Hepatocyte (in vitro differentiated cells): ENCODE measurements at regions not wholly inside any gene's neighbourhood (a gene's known extent, or its start where the extent isn't known, plus 50 kb on each side); places are given as distances from the start of the nearest gene placed in this dataset.
"Not testable (repeated sequence)": the region's sequence is repeated elsewhere in the genome, so short reads cannot be mapped to it uniquely, and the experiment has no call there.

Experiments used
- DNase-seq: peaks from one replicate; pipeline ENCODE4 v3.0.0-alpha.2; 2016; ENCODE audit warnings: low spot score
- H2AFZ ChIP-seq: fragments of 200-600 bp; sonication (generic); 2 replicates; pipeline ENCODE4 v1.6.0; 2016; ENCODE audit warnings: antibody characterized with exemption, mild to moderate bottlenecking
- H3K27ac ChIP-seq: fragments of 200-600 bp; sonication (generic); 2 replicates; pipeline ENCODE4 v1.5.1; 2016; ENCODE audit warnings: mild to moderate bottlenecking
- H3K27me3 ChIP-seq: fragments of 200-600 bp; sonication (generic); 2 replicates; pipeline ENCODE4 v1.6.1; 2016
- H3K36me3 ChIP-seq: fragments of 200-600 bp; sonication (generic); replicated peaks from 2 replicates; pipeline ENCODE4 v1.5.1; 2016; ENCODE audit warnings: low read depth; ENCODE audit not compliant: insufficient read depth
- H3K4me1 ChIP-seq: fragments of 200-600 bp; sonication (generic); 2 replicates; pipeline ENCODE4 v1.5.1; 2016; ENCODE audit warnings: mild to moderate bottlenecking, moderate library complexity; ENCODE audit not compliant: insufficient read depth
- H3K4me2 ChIP-seq: fragments of 200-600 bp; sonication (generic); 2 replicates; pipeline ENCODE4 v1.6.0; 2016
- H3K4me3 ChIP-seq: fragments of 200-600 bp; sonication (generic); 2 replicates; pipeline ENCODE4 v1.5.1; 2016; ENCODE audit warnings: mild to moderate bottlenecking
- H3K79me2 ChIP-seq: fragments of 200-600 bp; sonication (generic); 2 replicates; pipeline ENCODE4 v1.6.0; 2017; ENCODE audit warnings: mild to moderate bottlenecking
- H3K9me2 ChIP-seq: fragments of 200-600 bp; sonication (generic); replicated peaks from 2 replicates; pipeline ENCODE4 v1.6.0; 2017; ENCODE audit warnings: mild to moderate bottlenecking; ENCODE audit not compliant: insufficient read depth
- H3K9me3 ChIP-seq: fragments of 200-600 bp; sonication (generic); 2 replicates; pipeline ENCODE4 v1.5.1; 2016; ENCODE audit warnings: low read depth, mild to moderate bottlenecking
- H4K20me1 ChIP-seq: fragments of 200-600 bp; sonication (generic); 2 replicates; pipeline ENCODE4 v1.6.0; 2016; ENCODE audit warnings: mild to moderate bottlenecking; ENCODE audit not compliant: insufficient read depth, poor library complexity, severe bottlenecking
- EZH2 ChIP-seq: fragments of 200-600 bp; sonication (generic); IDR thresholded peaks from 2 replicates; pipeline ENCODE4 v1.6.1; 2016; ENCODE audit warnings: antibody characterized with exemption, mild to moderate bottlenecking, borderline replicate concordance
- EZH2phosphoT487 ChIP-seq: fragments of 200-600 bp; sonication (generic); IDR thresholded peaks from one replicate; pipeline ENCODE4 v1.6.1; 2018; ENCODE audit warnings: antibody characterized with exemption, mild to moderate bottlenecking, low read depth, moderate library complexity; ENCODE audit not compliant: unreplicated experiment, severe bottlenecking
- WGBS: methylation state at CpG from one replicate; pipeline ENCODE4 v1.1.6; 2016; ENCODE audit warnings: low lambda C conversion rate; ENCODE audit errors: missing lambda C conversion rate; 5-methylcytosine and 5-hydroxymethylcytosine counted together
- TF ChIP-seq, protein P1 (sequence below): fragments of 200-600 bp; sonication (generic); IDR thresholded peaks from 2 replicates; pipeline ENCODE4 v1.5.1; 2016; ENCODE audit warnings: antibody characterized with exemption, mild to moderate bottlenecking; ENCODE audit not compliant: poor library complexity

DNA sequence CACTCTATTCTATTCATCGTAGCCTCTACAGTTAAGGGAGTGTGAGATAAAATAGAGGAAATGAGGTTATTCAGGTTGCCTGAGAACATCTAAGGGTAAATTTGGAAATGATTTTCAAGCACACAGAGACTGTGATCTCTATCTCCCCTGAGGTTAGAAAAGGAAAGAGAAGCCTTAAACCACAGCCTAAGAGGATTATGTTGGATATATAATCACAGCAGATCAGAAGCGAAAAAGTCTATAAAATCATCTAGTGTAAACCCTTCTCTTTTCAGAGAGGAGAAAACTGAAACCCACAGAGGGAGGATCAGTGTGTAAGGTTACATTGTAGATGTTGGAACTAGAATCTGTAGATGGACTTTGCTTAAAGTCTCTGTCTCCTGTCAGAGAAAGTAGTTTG, 90.6 kb upstream of the SEMA3E start:
- H3K27me3 ChIP-seq: no peaks in the 10 kb centered on the region
- no peak overlapping the region for H3K4me2 ChIP-seq
- no peaks in the 10 kb centered on the region for H4K20me1 ChIP-seq
- no peaks in the 10 kb centered on the region for H3K9me3 ChIP-seq
- 29% methylated on average over 2 of the region's 2 CpGs for WGBS
- H3K4me1 ChIP-seq: no peaks in the 10 kb centered on the region
- H3K27ac ChIP-seq: no peak overlapping the region
- DNase-seq: no peak
- H3K36me3 ChIP-seq: no peaks in the 10 kb centered on the region
- H3K4me3 ChIP-seq: no peak overlapping the region
- no peaks in the 10 kb centered on the region for H3K79me2 ChIP-seq
- TF ChIP-seq EZH2phosphoT487: no peak
- no peak for TF ChIP-seq EZH2
- TF ChIP-seq, protein P1, sequence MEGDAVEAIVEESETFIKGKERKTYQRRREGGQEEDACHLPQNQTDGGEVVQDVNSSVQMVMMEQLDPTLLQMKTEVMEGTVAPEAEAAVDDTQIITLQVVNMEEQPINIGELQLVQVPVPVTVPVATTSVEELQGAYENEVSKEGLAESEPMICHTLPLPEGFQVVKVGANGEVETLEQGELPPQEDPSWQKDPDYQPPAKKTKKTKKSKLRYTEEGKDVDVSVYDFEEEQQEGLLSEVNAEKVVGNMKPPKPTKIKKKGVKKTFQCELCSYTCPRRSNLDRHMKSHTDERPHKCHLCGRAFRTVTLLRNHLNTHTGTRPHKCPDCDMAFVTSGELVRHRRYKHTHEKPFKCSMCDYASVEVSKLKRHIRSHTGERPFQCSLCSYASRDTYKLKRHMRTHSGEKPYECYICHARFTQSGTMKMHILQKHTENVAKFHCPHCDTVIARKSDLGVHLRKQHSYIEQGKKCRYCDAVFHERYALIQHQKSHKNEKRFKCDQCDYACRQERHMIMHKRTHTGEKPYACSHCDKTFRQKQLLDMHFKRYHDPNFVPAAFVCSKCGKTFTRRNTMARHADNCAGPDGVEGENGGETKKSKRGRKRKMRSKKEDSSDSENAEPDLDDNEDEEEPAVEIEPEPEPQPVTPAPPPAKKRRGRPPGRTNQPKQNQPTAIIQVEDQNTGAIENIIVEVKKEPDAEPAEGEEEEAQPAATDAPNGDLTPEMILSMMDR: no peak
- H3K9me2 ChIP-seq: no peaks in the 10 kb centered on the region
- H2AFZ ChIP-seq: no peak overlapping the region

DNA sequence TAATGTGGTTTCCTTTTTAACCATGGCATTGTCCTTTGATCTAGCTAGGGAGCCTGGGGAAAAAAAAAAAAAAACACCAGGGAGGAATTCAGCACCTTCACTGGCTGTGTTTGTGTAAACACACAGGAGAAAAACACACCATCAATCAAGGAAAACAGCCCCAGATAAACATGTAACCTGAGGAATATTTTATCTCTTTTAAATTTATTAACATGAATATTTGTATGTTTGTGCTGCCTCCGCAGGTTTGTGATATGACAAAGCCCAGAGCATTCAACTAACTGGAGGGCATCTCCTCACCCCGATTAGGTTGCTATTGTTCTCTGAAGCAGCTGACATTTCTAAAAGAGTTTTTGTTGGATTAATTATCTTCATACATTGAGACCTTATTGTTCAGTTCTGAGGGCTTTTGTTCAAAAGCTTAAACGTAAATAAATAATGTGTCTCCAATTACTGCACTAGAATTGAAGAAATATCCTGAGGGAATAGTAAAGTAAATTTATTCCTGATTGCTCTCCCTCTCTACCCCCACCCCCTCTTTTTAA, 89.4 kb upstream of the SEMA3E start:
- no peaks in the 10 kb centered on the region for H3K4me1 ChIP-seq
- H2AFZ ChIP-seq: no peak overlapping the region
- H3K79me2 ChIP-seq: no peaks in the 10 kb centered on the region
- no peaks in the 10 kb centered on the region for H3K9me3 ChIP-seq
- no peaks in the 10 kb centered on the region for H3K36me3 ChIP-seq
- no peak overlapping the region for H3K4me2 ChIP-seq
- H3K9me2 ChIP-seq: no peaks in the 10 kb centered on the region
- TF ChIP-seq EZH2 (no peak), EZH2phosphoT487 (no peak)
- TF ChIP-seq, protein P1: no peak
- H3K4me3 ChIP-seq: no peak overlapping the region
- no peak overlapping the region for H3K27ac ChIP-seq
- 24% methylated on average over 3 of the region's 3 CpGs for WGBS
- no peak for DNase-seq
- no peaks in the 10 kb centered on the region for H4K20me1 ChIP-seq
- H3K27me3 ChIP-seq: no peaks in the 10 kb centered on the region

DNA sequence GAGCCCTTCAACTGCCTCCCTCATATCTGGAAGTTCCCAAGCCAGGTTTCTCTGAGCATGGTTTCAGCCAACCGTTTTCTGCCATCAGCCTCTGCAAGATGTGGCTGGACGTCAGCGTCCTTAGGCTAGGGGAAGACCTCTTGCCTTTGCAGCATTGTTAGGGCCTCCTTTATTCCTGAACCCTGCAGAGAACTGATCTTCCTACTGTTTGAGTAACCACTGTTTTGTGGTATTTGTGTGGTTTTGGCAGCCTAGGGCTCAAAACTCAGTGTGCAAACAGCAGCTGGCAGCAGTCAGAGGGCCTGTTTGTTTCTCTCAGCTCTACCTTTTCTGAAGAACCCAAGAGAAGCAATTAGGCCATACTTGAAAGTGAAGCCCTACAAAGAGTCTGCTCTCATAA, 83.4 kb upstream of the SEMA3E start:
- no peak overlapping the region for H3K4me3 ChIP-seq
- no peaks in the 10 kb centered on the region for H3K9me2 ChIP-seq
- H4K20me1 ChIP-seq: no peaks in the 10 kb centered on the region
- no peaks in the 10 kb centered on the region for H3K79me2 ChIP-seq
- no peak overlapping the region for H3K27ac ChIP-seq
- H2AFZ ChIP-seq: no peak overlapping the region
- H3K27me3 ChIP-seq: no peaks in the 10 kb centered on the region
- no peaks in the 10 kb centered on the region for H3K4me1 ChIP-seq
- TF ChIP-seq EZH2 (no peak), EZH2phosphoT487 (no peak)
- TF ChIP-seq, protein P1: no peak
- no peak for DNase-seq
- 86% methylated on average over 3 of the region's 3 CpGs for WGBS
- H3K36me3 ChIP-seq: no peaks in the 10 kb centered on the region
- H3K4me2 ChIP-seq: no peak overlapping the region
- H3K9me3 ChIP-seq: no peaks in the 10 kb centered on the region

DNA sequence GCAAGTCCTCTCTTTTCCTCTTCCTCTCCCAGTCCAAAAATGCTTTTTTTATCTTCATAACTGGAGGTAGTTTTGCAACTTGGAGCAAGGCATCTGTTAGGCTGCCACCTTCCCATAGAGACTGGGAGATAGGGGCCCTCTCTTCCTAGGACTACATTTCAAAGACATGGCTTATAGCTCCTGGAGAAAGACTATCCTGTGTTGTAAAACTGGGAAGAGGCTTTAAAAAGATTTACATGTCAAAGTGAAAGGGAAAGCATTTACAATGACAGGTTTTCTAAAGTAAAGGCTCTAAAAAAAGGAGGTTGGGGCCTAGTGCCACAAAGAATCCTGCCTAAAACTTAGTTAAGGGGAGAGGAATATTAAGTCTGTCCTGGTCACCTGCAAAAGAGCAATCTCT, 82.2 kb upstream of the SEMA3E start:
- TF ChIP-seq EZH2 (no peak), EZH2phosphoT487 (no peak)
- TF ChIP-seq, protein P1: no peak
- Histone ChIP-seq H3K4me1 (no peaks in the 10 kb centered on the region), H3K27me3 (no peaks in the 10 kb centered on the region), H3K4me2 (no peak overlapping the region), H3K79me2 (no peaks in the 10 kb centered on the region), H3K27ac (no peak overlapping the region), H2AFZ (no peak overlapping the region), H4K20me1 (no peaks in the 10 kb centered on the region), H3K9me3 (no peaks in the 10 kb centered on the region), H3K9me2 (no peaks in the 10 kb centered on the region), H3K4me3 (no peak overlapping the region), H3K36me3 (no peaks in the 10 kb centered on the region)
- DNase-seq: no peak

DNA sequence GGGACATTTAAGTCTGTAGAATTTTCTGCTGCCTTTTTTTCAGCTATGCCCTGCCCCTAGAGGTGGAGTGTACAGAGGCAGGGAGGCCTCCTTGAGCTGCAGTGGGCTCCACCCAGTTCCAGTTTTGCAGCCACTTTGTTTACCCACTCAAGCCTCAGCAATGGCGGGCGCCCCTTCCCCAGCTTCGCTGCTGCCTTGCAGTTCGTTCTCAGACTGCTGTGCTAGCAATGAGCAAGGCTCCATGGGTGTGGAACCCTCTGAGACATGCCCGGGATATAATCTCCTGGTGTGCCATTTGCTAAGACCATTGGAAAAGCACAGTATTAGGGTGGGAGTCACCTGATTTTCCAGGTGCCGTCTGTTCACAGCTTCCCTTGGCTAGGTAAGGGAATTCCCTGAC, 68.0 kb upstream of the SEMA3E start:
- 89% methylated on average over 6 of the region's 6 CpGs for WGBS
- not testable (repeated sequence) for H3K27me3 ChIP-seq, H3K79me2 ChIP-seq, H3K9me3 ChIP-seq, H3K4me3 ChIP-seq, H3K4me2 ChIP-seq, H2AFZ ChIP-seq, H4K20me1 ChIP-seq, H3K9me2 ChIP-seq, DNase-seq, H3K4me1 ChIP-seq, H3K27ac ChIP-seq, H3K36me3 ChIP-seq
